Astrocyte (in vitro differentiated cells and primary cell): ENCODE measurements at regions not wholly inside any gene's neighbourhood (a gene's known extent, or its start where the extent isn't known, plus 50 kb on each side); places are given as distances from the start of the nearest gene placed in this dataset.

Experiments used
- EZH2 ChIP-seq: IDR thresholded peaks from 2 replicates; pipeline ENCODE4 v1.6.1; 2012; ENCODE audit warnings: mild to moderate bottlenecking, low read length, inconsistent platforms; ENCODE audit not compliant: insufficient read depth
- TF ChIP-seq, protein P1 (sequence below): IDR thresholded peaks from 2 replicates; pipeline ENCODE4 v1.5.1; 2011; ENCODE audit warnings: low read depth, mild to moderate bottlenecking, inconsistent platforms, low read length, moderate library complexity; ENCODE audit not compliant: insufficient read depth

DNA sequence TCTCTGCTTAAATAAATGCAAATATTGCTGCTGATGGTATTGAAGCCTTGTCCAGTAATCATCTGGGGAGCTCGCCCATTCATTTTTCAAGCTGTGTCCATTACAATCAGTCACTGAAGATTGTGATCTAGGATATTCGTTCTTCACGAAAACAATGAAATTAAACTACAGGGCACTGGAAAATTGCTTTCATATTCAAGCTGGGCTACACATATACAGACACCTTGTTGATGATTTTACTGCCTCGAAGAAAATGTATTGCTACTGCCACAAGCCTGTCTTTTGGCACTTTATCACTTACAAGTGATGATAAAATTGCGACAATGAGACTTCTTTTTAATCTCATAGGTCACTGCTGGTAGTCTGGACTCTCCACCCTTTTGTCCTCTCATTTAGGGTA lies 100.0 kb upstream of the MINDY3 start:
- TF ChIP-seq, protein P1, sequence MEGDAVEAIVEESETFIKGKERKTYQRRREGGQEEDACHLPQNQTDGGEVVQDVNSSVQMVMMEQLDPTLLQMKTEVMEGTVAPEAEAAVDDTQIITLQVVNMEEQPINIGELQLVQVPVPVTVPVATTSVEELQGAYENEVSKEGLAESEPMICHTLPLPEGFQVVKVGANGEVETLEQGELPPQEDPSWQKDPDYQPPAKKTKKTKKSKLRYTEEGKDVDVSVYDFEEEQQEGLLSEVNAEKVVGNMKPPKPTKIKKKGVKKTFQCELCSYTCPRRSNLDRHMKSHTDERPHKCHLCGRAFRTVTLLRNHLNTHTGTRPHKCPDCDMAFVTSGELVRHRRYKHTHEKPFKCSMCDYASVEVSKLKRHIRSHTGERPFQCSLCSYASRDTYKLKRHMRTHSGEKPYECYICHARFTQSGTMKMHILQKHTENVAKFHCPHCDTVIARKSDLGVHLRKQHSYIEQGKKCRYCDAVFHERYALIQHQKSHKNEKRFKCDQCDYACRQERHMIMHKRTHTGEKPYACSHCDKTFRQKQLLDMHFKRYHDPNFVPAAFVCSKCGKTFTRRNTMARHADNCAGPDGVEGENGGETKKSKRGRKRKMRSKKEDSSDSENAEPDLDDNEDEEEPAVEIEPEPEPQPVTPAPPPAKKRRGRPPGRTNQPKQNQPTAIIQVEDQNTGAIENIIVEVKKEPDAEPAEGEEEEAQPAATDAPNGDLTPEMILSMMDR = no peak
- TF ChIP-seq EZH2 = no peak
